ENCODE measurements at regions not wholly inside any gene's neighbourhood (a gene's known extent, or its start where the extent isn't known, plus 50 kb on each side); places are given as distances from the start of the nearest gene placed in this dataset.

DNA sequence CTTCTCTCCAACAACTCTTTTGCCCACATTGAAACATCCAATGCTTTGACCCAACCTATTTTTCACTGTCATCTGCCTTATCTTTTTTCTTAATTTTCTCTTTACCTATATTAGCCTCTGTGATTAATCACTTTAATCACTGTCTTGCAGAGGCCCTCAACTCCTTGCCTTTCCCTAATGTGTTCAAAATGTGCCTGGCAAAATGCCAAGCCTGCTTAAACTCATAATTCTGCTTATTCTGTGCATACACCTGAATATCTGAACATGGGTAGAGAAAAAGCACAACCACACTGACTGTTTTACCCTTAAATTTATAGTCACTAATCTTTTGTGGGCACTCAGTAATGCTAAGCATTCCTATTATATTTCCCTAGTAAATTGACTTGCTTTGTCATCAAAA lies 63.0 kb upstream of the GALNT13 start:
- TF ChIP-seq CTCF (IDR thresholded peaks at IDR 0.05) (no peak), POLR2A (IDR thresholded peaks at IDR 0.05) (no peak)
